Uterus (tissue), 3 donors: ENCODE measurements at regions not wholly inside any gene's neighbourhood (a gene's known extent, or its start where the extent isn't known, plus 50 kb on each side); places are given as distances from the start of the nearest gene placed in this dataset.

Source experiments
- DNase-seq, 2 donors: peaks; one replicate each; pipeline ENCODE4 v3.0.0-alpha.2; 2019 to 2020
- H3K27ac ChIP-seq, 2 donors: fragments of 200-600 bp; sonication (generic); 1 replicate in 1 of 2; 2 replicates in 1 of 2; pipeline ENCODE4 v1.5.1; 2016 to 2018
- H3K27me3 ChIP-seq, 2 donors: fragments of 200-600 bp; sonication (generic); one replicate each; pipeline ENCODE4 v1.5.1; 2018 to 2019; ENCODE audit warnings: control low read depth in 1 of 2
- H3K36me3 ChIP-seq, 2 donors: fragments of 200-600 bp; sonication (generic); one replicate each; pipeline ENCODE4 v1.5.1; 2019; ENCODE audit warnings: control low read depth in 1 of 2
- H3K4me1 ChIP-seq, 2 donors: fragments of 200-600 bp; sonication (generic); one replicate each; pipeline ENCODE4 v1.5.1; 2018 to 2019; ENCODE audit warnings: control low read depth in 1 of 2
- H3K4me3 ChIP-seq, 2 donors: fragments of 200-600 bp; sonication (generic); 1 replicate in 1 of 2; 2 replicates in 1 of 2; pipeline ENCODE4 v1.5.1; 2018 to 2019; ENCODE audit warnings: mild to moderate bottlenecking in 1 of 2
- H3K9me3 ChIP-seq, 2 donors: fragments of 200-600 bp; sonication (generic); one replicate each; pipeline ENCODE4 v1.5.1; 2019; ENCODE audit warnings: control low read depth in 1 of 2
- CTCF ChIP-seq, 4 experiments: fragments of 200-600 bp in 2 of 4; fragments of 450-650 bp in 2 of 4; sonication (generic) in 2 of 4; IDR thresholded peaks; one replicate each; pipeline ENCODE4 v1.5.1; 2016 to 2019; ENCODE audit warnings: antibody characterized with exemption in 4 of 4, mild to moderate bottlenecking in 2 of 4, moderate library complexity in 1 of 4
- POLR2A ChIP-seq, 2 donors: fragments of 450-650 bp; IDR thresholded peaks; one replicate each; pipeline ENCODE4 v1.6.1; 2016; ENCODE audit warnings: antibody characterized with exemption in 2 of 2, mild to moderate bottlenecking in 1 of 2, moderate library complexity in 1 of 2
- intact Hi-C: fragments of 100-400 bp; cut with DNase I; formaldehyde crosslinking; loops from one replicate; pipeline ENCODE4 v1.15.1; 2023; ENCODE audit warnings: low total_unique reads
- donor health status: DM: yes; HTN: yes; CAD: no.

DNA sequence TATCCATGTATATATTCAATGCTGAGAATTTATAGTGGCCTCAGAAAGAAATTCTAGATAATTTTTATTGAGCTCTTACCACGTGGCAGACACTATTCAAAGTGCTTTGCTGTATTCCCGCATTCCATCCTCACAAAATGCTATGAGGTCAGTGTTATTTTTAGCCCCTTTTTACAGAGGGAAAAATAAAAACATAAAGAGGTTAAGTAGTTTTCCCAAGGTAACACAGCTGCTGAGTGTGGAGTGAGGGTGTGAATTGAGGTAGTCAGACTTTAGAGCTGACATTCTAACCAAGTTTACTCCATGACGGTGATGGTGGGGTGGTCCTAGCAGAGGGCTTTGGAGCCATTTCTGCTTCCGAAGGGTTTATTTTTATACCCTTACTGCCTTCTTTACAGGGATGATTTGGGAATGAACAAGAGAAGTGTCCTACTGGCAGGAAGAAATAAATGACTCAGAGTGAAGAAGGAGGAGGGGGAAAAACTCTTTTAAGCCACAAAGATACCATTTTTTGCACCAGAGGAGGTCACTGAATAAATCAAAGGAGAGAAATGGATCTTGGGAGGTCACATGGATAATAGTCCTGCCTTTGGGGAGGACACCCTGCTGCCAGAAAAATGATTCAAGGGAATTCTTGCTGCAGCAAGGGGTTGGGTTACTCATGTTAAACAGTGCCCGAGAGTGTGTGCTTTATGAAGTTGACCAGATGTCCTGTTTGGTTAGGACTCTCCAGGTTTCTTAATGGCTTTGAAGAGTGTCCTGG, 76.1 kb downstream of the HMHB1 start:
- DNase-seq: no peak
- no peaks in the 10 kb centered on the region for H3K36me3 ChIP-seq
- H3K27me3 ChIP-seq: no peaks in the 10 kb centered on the region
- H3K27ac ChIP-seq: peak overlapping the region; percentile 56 to 76
- no peak for TF ChIP-seq CTCF (IDR thresholded peaks at IDR 0.05)
- TF ChIP-seq POLR2A (IDR thresholded peaks at IDR 0.05): no peak
- no peak overlapping the region for H3K4me3 ChIP-seq
- peaks cover 0 to 5% of the 10 kb centered on the region in 2 donors for H3K4me1 ChIP-seq
- intact Hi-C loops: no loop called here
- H3K9me3 ChIP-seq: no peaks in the 10 kb centered on the region

DNA sequence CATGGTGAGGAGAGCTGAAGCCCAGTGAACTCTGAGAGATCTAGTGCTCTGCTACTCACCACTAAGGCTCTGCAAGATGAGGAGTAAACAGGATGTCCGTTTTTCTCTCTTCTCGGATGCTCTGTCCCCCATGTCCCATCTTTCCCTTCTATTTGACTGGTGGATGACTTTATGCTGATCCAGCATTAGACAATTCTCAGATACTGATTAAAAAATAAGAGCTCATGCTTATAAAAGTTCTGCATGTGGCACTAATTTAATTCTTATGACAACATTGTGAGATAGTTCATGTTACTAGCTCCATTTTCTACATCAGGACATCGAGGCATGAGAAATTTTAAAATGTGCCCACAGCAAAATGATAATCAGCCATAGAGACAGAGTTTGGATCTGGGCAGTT, 77.0 kb downstream of the HMHB1 start:
- intact Hi-C loops: no loop called here
- H3K27ac ChIP-seq: peak overlapping the region; percentile 56 to 76
- H3K36me3 ChIP-seq: no peaks in the 10 kb centered on the region
- H3K4me3 ChIP-seq: no peak overlapping the region
- H3K4me1 ChIP-seq: peaks cover 0 to 5% of the 10 kb centered on the region in 2 donors
- H3K9me3 ChIP-seq: no peaks in the 10 kb centered on the region
- TF ChIP-seq POLR2A (IDR thresholded peaks at IDR 0.05): no peak
- TF ChIP-seq CTCF (IDR thresholded peaks at IDR 0.05): no peak
- H3K27me3 ChIP-seq: no peaks in the 10 kb centered on the region
- DNase-seq: no peak

GRCh38 chr5:143889986-143890385, 78.0 kb downstream of the HMHB1 start:
- no peak for DNase-seq
- no peak overlapping the region for H3K4me3 ChIP-seq
- intact Hi-C loops: no loop called here
- H3K4me1 ChIP-seq: peaks cover 0 to 5% of the 10 kb centered on the region in 2 donors
- H3K27ac ChIP-seq: no peak overlapping the region
- H3K9me3 ChIP-seq: no peaks in the 10 kb centered on the region
- TF ChIP-seq POLR2A (IDR thresholded peaks at IDR 0.05): no peak
- TF ChIP-seq CTCF (IDR thresholded peaks at IDR 0.05): no peak
- no peaks in the 10 kb centered on the region for H3K27me3 ChIP-seq
- H3K36me3 ChIP-seq: no peaks in the 10 kb centered on the region

DNA sequence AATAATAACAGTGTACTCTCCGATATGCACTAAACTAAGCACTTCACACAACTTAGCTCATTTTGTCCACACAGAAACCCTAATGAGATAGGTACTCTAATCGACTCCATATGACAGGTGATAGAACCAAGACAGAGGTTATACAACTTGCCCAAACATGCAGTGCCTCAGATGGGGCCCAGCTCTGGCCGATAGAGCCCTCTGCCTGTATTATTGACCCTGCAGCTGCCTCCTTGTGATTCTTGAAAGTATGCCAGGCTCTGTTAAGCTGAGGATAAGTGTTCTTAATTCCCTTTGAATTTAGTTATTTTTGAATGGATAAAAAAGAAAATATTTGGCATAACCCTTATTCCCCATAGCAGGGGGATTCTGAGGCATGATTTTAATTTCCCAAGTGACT, 78.5 kb downstream of the HMHB1 start:
- Histone ChIP-seq H3K9me3 (no peaks in the 10 kb centered on the region), H3K27me3 (no peaks in the 10 kb centered on the region), H3K4me1 (peaks cover 0 to 5% of the 10 kb centered on the region in 2 donors), H3K4me3 (no peak overlapping the region), H3K27ac (no peak overlapping the region), H3K36me3 (no peaks in the 10 kb centered on the region)
- intact Hi-C loops: no loop called here
- no peak for TF ChIP-seq CTCF (IDR thresholded peaks at IDR 0.05)
- no peak for TF ChIP-seq POLR2A (IDR thresholded peaks at IDR 0.05)
- DNase-seq: no peak

- H3K4me3 ChIP-seq: no peak overlapping the region
- no peak for DNase-seq
- H3K27ac ChIP-seq: no peak overlapping the region
Observed at GRCh38 chr5:143892271-143892670, 80.3 kb downstream of the HMHB1 start.

More at GRCh38 chr5:143892271-143892670, 80.3 kb downstream of the HMHB1 start:
- no peaks in the 10 kb centered on the region for H3K9me3 ChIP-seq
- TF ChIP-seq POLR2A (IDR thresholded peaks at IDR 0.05) (no peak), CTCF (IDR thresholded peaks at IDR 0.05) (no peak)
- intact Hi-C loops: no loop called here
- no peaks in the 10 kb centered on the region for H3K36me3 ChIP-seq
- no peaks in the 10 kb centered on the region for H3K4me1 ChIP-seq
- no peaks in the 10 kb centered on the region for H3K27me3 ChIP-seq
